ENCODE measurements at regions not wholly inside any gene's neighbourhood (a gene's known extent, or its start where the extent isn't known, plus 50 kb on each side); places are given as distances from the start of the nearest gene placed in this dataset.

GRCh38 chr20:24116611-24117010, 128.0 kb upstream of the GGTLC1 start:
- no peak for DNase-seq (ENCODE audit: low read depth in 4 of 4, low spot score in 3 of 4)

- DNase-seq (ENCODE audit: low read depth in 4 of 4, low spot score in 3 of 4) = no peak
Observed at GRCh38 chr20:24112360-24112759, 123.8 kb upstream of the GGTLC1 start.

GRCh38 chr20:24111858-24112257, 123.3 kb upstream of the GGTLC1 start:
- no peak for DNase-seq (ENCODE audit: low read depth in 4 of 4, low spot score in 3 of 4)

DNA sequence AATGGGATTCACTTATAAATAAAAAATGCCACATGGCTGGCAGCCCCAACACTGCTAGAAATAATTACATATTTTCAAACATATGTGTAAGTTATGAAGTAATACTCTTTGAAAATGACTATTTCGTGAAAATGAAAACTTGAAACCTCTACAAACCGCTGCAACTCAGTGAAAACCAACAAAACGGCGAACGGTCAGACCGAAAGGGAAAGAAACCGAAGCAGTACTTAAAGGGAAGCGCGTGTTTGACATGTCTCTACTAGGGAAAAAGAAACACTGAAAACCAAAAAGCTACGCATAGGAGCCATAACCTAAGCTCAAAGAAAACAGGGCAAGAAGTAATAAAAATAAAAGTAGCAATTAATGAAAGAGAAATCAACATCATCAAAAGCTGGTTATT, 121.0 kb upstream of the GGTLC1 start:
- DNase-seq (ENCODE audit: low read depth in 4 of 4, low spot score in 3 of 4) = no peak

- DNase-seq (ENCODE audit: low read depth in 4 of 4, low spot score in 3 of 4) = no peak
Observed at GRCh38 chr20:24109008-24109407, 120.4 kb upstream of the GGTLC1 start.

DNA sequence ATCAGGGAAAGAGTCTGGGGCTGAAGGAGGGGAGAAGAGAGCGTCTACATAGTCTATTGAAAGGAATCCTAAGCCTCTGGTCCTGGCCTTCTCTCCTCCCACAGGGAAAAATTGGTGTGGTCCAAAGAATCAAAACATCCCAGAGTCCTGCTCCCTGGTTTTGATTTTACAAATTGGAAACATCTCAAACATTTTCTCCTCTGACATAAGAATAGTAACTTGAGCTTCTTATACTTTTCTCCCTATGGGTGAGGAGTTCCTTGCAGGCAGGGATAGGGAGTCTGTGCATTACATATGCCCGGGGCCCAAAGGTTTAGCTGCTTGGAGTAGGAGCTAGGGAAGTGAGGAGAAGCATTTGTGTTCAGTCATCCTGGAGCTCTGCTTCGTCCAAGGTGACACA, 120.0 kb upstream of the GGTLC1 start:
- DNase-seq (ENCODE audit: low read depth in 4 of 4, low spot score in 3 of 4) = no peak

DNA sequence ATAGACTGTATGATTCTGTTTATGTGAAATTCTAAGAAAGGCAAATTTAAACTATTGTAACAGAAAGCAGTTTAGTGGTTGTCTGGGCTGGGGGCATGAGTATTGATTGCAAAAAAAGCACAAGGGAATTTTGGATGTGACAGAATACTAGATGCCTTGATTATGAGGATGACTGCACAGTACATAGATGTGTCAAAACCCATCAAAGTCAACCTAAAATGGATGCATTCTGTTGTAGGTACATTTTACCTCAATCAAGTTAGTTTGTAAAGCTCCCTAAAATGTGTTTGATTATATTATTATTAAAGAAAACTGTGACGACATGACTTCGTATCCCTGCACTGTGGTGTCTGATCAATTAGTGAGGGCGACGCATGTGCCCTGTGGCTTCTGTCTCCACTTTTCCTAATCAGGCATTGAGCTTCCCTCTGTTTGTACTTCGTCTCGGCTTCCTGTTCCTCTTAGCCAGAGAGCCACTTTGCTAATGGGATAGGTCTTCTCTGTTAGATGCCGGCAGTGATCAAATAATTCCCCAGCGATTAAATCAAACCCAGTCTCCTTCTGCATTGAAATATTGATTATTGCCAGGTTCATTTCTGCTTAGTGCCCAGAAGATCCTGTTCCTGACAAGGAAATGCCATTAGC, 118.3 kb upstream of the GGTLC1 start:
- no peak for DNase-seq (ENCODE audit: low read depth in 4 of 4, low spot score in 3 of 4)

DNA sequence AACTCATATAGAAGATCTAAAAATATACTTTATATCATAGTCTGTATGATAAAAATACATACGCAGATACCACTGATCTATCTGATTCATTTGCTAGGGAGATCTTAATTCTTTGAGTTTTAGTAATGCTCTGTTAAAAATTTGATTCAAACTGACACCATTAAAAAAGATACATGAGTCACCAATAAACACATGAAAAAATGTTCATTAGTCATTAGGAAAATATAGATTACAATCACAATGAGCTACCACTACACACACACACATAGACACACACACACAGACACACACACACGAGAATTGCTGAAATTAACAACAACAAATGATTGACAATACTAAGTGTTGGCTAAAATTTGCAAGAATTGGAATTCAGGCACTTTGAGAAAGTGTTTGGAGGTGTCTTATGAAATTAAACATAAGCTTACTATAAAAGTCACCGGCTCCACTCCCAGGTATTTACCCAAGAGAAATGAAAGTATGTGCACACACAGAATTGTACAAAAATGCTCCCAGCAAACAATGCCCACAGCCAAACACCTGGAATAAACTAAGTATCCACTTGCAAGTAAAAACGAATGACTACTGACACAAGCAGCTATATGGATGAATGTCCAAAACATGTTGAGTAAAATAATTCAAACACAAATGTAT, 117.7 kb upstream of the GGTLC1 start:
- no peak for DNase-seq (ENCODE audit: low read depth in 4 of 4, low spot score in 3 of 4)

DNA sequence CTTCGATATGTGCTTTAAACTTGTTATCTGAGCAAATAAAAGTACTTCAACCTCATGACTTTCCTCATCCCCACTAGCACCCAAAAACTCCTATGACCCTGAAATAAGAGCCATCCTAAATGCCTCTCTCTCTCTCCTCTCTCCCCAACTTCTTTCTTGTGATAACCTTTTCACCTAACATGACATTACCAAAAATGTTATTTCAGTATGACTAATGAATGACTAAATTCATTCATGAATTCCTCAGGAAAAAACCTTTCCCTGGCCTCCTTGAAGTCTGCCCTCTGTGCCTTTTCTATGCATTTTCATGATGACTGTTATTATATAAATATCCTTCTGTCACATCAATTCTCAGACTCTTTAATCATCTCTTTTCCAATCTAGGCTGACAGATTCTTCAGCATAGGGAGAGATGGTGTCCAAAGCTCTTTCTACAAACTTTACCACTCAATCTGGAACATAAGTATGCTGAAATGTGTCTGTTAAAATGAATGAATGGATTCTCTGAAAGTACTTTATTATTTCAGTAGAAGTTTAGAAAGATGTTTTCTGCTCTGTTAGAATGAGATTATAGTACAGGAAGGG, 114.3 kb upstream of the GGTLC1 start:
- no peak for DNase-seq (ENCODE audit: low read depth in 4 of 4, low spot score in 3 of 4)

GRCh38 chr20:24102290-24102689, 113.7 kb upstream of the GGTLC1 start:
- no peak for DNase-seq (ENCODE audit: low read depth in 4 of 4, low spot score in 3 of 4)

DNA sequence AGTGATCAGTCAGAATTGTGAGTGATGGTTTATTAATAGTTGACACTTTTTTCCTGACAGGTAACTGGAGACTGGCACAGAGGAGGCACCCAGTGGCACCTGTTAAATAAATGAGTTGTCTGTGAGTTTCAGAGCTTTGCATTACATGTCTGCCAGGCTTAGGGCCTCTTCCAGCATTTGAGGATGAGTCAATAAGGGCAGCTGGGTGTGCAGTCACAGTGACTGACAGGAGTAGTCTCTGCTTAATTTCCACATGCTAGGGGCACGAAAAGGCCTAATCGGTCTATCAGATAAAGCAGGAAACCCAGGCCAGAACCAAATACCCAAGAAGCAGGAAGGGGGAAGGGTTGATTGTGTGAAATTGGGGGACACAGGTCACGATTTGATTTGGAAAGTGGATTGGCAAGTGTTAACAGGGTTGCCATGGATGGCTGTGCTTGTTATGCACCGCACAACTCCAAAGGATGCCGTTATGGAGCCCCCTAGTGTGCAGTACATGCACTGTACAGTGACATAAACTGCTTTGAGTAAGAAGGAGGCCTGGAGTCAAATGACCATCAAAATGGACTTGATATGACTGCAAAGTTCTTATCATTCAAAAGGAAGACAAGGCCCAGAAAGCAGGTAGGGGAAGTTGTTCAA, 111.9 kb upstream of the GGTLC1 start:
- peak; percentile 32 to 60 (median 48) for DNase-seq (ENCODE audit: low read depth in 4 of 4, low spot score in 3 of 4)

- no peak for DNase-seq (ENCODE audit: low read depth in 4 of 4, low spot score in 3 of 4)
Observed at GRCh38 chr20:24098886-24099285, 110.3 kb upstream of the GGTLC1 start.

DNA sequence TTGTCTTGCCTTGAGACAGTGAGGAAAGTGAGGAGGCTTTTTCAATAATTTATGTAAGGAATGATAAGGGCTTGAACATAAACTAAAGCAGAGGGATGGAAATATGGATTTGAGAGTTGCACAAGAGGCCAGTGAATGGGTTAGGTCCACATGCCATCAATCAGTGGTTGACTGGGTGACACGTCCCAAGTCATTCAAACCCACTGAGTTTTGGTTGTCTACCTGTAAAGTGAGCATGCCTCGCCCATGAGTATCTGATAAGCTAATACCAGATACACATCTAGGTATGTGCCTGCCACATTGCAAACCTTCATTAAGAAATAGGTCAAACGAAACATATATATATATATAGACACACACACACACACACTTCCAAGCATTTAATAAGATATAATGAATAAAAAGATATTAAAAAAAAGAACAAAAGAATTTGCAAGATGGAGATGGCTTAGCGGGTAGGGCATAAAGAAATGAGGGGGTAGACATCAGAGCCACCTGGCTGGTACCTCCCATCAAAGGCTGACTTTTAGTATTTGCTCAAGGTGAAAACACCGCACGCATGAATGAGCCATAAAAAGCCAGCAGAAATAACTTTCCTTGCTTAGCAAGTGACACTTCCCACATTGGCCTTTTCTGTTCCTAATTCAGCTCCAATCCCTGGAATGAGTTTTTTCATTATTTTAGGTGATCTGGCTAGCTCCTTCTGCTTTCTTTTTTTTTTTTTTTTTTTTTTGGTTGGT, 109.1 kb upstream of the GGTLC1 start:
- no peak for DNase-seq (ENCODE audit: low read depth in 4 of 4, low spot score in 3 of 4)

- DNase-seq (ENCODE audit: low read depth in 4 of 4, low spot score in 3 of 4) = no peak
Observed at GRCh38 chr20:24096864-24097450, 108.4 kb upstream of the GGTLC1 start.

DNA sequence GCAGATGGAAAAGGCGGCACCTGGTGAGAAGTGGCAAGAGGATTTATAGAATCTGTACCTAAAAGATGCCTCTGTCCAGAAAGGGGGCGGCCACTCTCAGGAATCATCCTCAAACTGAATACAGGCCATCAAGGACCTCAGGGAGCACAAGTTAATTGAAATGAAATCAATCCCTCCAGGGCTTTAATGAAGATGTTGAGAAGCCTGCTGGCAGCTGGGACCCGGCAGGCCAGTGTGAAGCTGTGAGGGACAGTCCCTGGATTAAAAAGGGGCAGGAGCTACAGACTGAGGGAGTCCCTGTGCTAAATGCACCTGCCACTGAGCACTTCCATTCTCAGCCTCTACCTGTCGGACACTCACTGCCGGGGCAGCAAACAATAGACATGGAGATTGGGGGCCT, 107.7 kb upstream of the GGTLC1 start:
- no peak for DNase-seq (ENCODE audit: low read depth in 4 of 4, low spot score in 3 of 4)

GRCh38 chr20:24095756-24096155, 107.2 kb upstream of the GGTLC1 start:
- DNase-seq (ENCODE audit: low read depth in 4 of 4, low spot score in 3 of 4) = peak in 1 of 4 donors; percentile 19

DNA sequence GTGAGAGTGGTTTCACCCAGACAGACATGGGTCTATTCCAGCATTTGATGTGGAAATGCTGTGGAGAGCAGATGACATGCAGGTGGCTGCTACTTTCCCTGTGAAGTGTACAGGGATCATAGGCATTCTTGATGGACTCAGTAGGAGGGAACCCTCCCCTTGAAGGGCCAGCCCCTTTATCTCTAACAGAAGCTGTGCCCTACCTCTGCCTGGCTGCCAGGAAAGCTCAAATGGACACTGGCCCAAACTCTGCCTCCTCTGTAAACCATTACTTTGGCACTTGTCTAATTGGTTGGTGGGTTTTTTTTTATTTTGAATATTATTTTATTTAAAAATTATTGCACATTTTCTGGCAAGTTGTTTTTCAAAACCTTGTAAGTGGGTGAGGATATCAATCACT, 106.7 kb upstream of the GGTLC1 start:
- no peak for DNase-seq (ENCODE audit: low read depth in 4 of 4, low spot score in 3 of 4)

DNA sequence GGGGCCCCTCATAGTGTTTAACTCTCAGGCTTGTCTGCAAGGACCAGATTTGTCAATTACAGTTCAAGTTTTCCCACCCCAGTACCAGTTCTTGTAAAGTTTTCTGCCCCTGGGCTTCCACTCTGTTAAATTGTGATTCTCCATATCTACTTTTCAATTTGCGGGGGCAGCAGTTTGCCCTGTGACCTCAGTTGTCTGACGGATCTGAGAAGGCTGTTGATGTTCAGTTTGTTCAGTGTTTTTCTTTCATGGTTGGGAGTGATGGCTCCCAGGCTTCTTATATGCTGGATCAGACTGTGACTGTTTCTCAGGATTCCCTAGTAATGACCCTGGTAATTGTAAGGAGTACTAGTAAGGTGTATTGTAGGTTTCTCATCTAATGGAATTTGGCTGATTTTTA, 101.0 kb upstream of the GGTLC1 start:
- DNase-seq (ENCODE audit: low read depth in 4 of 4, low spot score in 3 of 4) = peak in 1 of 4 donors; percentile 27

DNA sequence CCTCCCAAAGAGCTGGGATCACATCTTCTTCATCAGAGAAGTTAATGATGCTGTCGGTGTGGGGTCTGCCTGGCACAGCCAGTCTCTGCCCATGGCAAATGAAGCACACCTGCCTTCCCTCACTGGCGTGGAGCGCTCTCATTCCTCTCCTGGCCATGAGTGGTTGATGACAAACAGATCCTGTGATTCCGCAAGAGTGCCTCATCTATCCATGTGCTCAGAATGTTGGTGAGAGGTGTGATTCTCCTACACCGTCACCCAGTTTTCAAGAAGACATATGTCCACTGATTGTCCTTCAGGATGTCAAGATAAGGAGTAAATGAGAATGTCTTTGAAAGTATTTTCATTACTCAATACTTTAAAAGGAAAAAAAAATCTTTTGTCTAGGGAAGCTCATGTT, 97.5 kb upstream of the GGTLC1 start:
- no peak for DNase-seq (ENCODE audit: low read depth in 4 of 4, low spot score in 3 of 4)

- no peak for DNase-seq (ENCODE audit: low read depth in 4 of 4, low spot score in 3 of 4)
Observed at GRCh38 chr20:24084281-24084680, 95.7 kb upstream of the GGTLC1 start.

- no peak for DNase-seq (ENCODE audit: low read depth in 4 of 4, low spot score in 3 of 4)
Observed at GRCh38 chr20:24081077-24081476, 92.5 kb upstream of the GGTLC1 start.

All from left renal pelvis (tissue), 4 donors.